ENCODE measurements at regions not wholly inside any gene's neighbourhood (a gene's known extent, or its start where the extent isn't known, plus 50 kb on each side); places are given as distances from the start of the nearest gene placed in this dataset.
"Not testable (repeated sequence)": the region's sequence is repeated elsewhere in the genome, so short reads cannot be mapped to it uniquely, and the experiment has no call there.

- TF ChIP-seq CTCF (IDR thresholded peaks at IDR 0.05; ENCODE audit: low read depth, low read length), result no peak
- DNase-seq (ENCODE audit: extremely low read depth, low read depth), result no peak
Measured at GRCh38 chr1:68777851-68778250, 281.0 kb upstream of the DEPDC1 start.

- not testable (repeated sequence) for DNase-seq (ENCODE audit: extremely low read depth, low read depth)
Measured at GRCh38 chr1:68779841-68780240, 283.0 kb upstream of the DEPDC1 start.

- no peak for TF ChIP-seq CTCF (IDR thresholded peaks at IDR 0.05; ENCODE audit: low read depth, low read length)
- DNase-seq (ENCODE audit: extremely low read depth, low read depth), result no peak
Measured at GRCh38 chr1:68780919-68781318, 284.0 kb upstream of the DEPDC1 start.

GRCh38 chr1:68782890-68783289, 286.0 kb upstream of the DEPDC1 start:
- TF ChIP-seq CTCF (IDR thresholded peaks at IDR 0.05; ENCODE audit: low read depth, low read length), result no peak; the same call in 1 of the 2 replicates
- no peak for DNase-seq (ENCODE audit: extremely low read depth, low read depth)

- no peak for DNase-seq (ENCODE audit: extremely low read depth, low read depth)
- TF ChIP-seq CTCF (IDR thresholded peaks at IDR 0.05; ENCODE audit: low read depth, low read length), result no peak
Measured at GRCh38 chr1:68785328-68785727, 288.4 kb upstream of the DEPDC1 start.

GRCh38 chr1:68788762-68789161, 291.9 kb upstream of the DEPDC1 start:
- TF ChIP-seq CTCF (IDR thresholded peaks at IDR 0.05; ENCODE audit: low read depth, low read length), result no peak

GRCh38 chr1:68791800-68792199, 294.9 kb upstream of the DEPDC1 start:
- no peak; the same call in none of the 2 replicates for TF ChIP-seq CTCF (IDR thresholded peaks at IDR 0.05; ENCODE audit: low read depth, low read length)
- no peak for DNase-seq (ENCODE audit: extremely low read depth, low read depth)

More at GRCh38 chr1:68788762-68789161, 291.9 kb upstream of the DEPDC1 start:
- no peak for DNase-seq (ENCODE audit: extremely low read depth, low read depth)

GRCh38 chr1:68795956-68796355, 299.1 kb upstream of the DEPDC1 start:
- TF ChIP-seq CTCF (IDR thresholded peaks at IDR 0.05; ENCODE audit: low read depth, low read length), result no peak

More at GRCh38 chr1:68795956-68796355, 299.1 kb upstream of the DEPDC1 start:
- DNase-seq (ENCODE audit: extremely low read depth, low read depth), result no peak

All from AG09319 (cell line).